DND-41 (cell line): ENCODE measurements at regions not wholly inside any gene's neighbourhood (a gene's known extent, or its start where the extent isn't known, plus 50 kb on each side); places are given as distances from the start of the nearest gene placed in this dataset.

Experiments
- ATAC-seq: fragments of 200-7000 bp; cut with Tn5 transposase; 3 replicates; pipeline ENCODE4 v1.9.1; 2021; ENCODE audit warnings: low read depth; ENCODE audit not compliant: insufficient read depth
- DNase-seq: peaks from one replicate; pipeline ENCODE4 v3.0.0-alpha.2; 2020
- H2AFZ ChIP-seq: 2 replicates; pipeline ENCODE4 v1.6.0; 2012; ENCODE audit warnings: low read depth, low read length
- H3K27ac ChIP-seq: 2 replicates; pipeline ENCODE4 v1.5.1; 2012; ENCODE audit warnings: low read length, inconsistent platforms
- H3K27me3 ChIP-seq: fragments of 200-600 bp; sonication (generic); 2 replicates; pipeline ENCODE4 v1.6.0; 2012; ENCODE audit warnings: low read length, mild to moderate bottlenecking, inconsistent platforms; ENCODE audit not compliant: insufficient read depth, poor library complexity
- H3K36me3 ChIP-seq: 2 replicates; pipeline ENCODE4 v1.5.1; 2012; ENCODE audit warnings: low read length, inconsistent platforms; ENCODE audit not compliant: insufficient read depth
- H3K4me1 ChIP-seq: 2 replicates; pipeline ENCODE4 v1.5.1; 2012; ENCODE audit warnings: mild to moderate bottlenecking, low read length; ENCODE audit not compliant: insufficient read depth
- H3K4me2 ChIP-seq: 2 replicates; pipeline ENCODE4 v1.6.0; 2012; ENCODE audit warnings: mild to moderate bottlenecking, moderate library complexity, low read length, inconsistent platforms; ENCODE audit not compliant: insufficient read depth
- H3K4me3 ChIP-seq, 2 experiments: fragments of 200-600 bp in 1 of 2; shearing (Covaris generic) in 1 of 2; 2 replicates each; pipeline ENCODE4 v1.5.1; 2012 to 2016; ENCODE audit warnings: inconsistent platforms in 2 of 2, low read length in 2 of 2, mild to moderate bottlenecking in 2 of 2, low read depth in 1 of 2, moderate library complexity in 1 of 2
- H3K79me2 ChIP-seq: 2 replicates; pipeline ENCODE4 v1.6.0; 2012; ENCODE audit warnings: low read length, inconsistent platforms; ENCODE audit not compliant: insufficient read depth
- H3K9ac ChIP-seq: 2 replicates; pipeline ENCODE4 v1.6.0; 2012; ENCODE audit warnings: low read depth, mild to moderate bottlenecking, inconsistent platforms, low read length, moderate library complexity
- H3K9me3 ChIP-seq: 2 replicates; pipeline ENCODE4 v1.5.1; 2012; ENCODE audit warnings: low read length, moderate library complexity, mild to moderate bottlenecking, inconsistent platforms; ENCODE audit not compliant: insufficient read depth, severe bottlenecking
- H4K20me1 ChIP-seq: 2 replicates; pipeline ENCODE4 v1.6.0; 2012; ENCODE audit warnings: low read length; ENCODE audit not compliant: insufficient read depth
- EZH2 ChIP-seq: IDR thresholded peaks from 3 replicates; pipeline ENCODE4 v1.6.1; 2012; ENCODE audit warnings: borderline replicate concordance, low read depth, mild to moderate bottlenecking, moderate library complexity, low read length, inconsistent platforms; ENCODE audit not compliant: severe bottlenecking
- TF ChIP-seq, protein P1 (sequence below): IDR thresholded peaks from 2 replicates; pipeline ENCODE4 v1.5.1; 2012; ENCODE audit warnings: borderline replicate concordance, low read length, moderate library complexity, mild to moderate bottlenecking; ENCODE audit not compliant: poor library complexity, severe bottlenecking; ENCODE audit errors: extremely low read depth

DNA sequence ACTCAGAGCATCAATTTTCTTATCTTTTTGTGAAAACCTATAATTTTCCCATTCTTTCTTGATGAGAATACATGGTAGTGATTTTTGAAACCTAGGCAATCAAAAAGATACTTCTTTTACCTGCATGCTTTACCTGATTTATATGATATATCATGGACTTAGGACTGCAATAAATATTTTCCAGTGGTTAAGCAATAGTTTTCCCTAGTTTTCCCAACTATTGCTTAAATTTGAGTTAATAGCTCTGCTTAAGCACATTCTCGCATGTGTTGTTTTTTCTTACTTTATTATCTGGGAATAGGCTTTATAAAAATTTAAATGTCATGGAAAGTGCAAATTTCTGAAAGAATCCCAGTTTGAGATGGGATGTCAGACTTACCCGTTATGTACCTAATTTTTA lies 465.1 kb upstream of the BCHE start:
- H3K4me1 ChIP-seq, result no peaks in the 10 kb centered on the region
- no peak overlapping the region for H3K4me3 ChIP-seq
- H3K79me2 ChIP-seq, result no peaks in the 10 kb centered on the region
- no peaks in the 10 kb centered on the region for H4K20me1 ChIP-seq
- ATAC-seq (no peak), DNase-seq (no peak)
- no peak overlapping the region for H3K4me2 ChIP-seq
- no peaks in the 10 kb centered on the region for H3K36me3 ChIP-seq
- TF ChIP-seq, protein P1, sequence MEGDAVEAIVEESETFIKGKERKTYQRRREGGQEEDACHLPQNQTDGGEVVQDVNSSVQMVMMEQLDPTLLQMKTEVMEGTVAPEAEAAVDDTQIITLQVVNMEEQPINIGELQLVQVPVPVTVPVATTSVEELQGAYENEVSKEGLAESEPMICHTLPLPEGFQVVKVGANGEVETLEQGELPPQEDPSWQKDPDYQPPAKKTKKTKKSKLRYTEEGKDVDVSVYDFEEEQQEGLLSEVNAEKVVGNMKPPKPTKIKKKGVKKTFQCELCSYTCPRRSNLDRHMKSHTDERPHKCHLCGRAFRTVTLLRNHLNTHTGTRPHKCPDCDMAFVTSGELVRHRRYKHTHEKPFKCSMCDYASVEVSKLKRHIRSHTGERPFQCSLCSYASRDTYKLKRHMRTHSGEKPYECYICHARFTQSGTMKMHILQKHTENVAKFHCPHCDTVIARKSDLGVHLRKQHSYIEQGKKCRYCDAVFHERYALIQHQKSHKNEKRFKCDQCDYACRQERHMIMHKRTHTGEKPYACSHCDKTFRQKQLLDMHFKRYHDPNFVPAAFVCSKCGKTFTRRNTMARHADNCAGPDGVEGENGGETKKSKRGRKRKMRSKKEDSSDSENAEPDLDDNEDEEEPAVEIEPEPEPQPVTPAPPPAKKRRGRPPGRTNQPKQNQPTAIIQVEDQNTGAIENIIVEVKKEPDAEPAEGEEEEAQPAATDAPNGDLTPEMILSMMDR, result no peak
- no peak for TF ChIP-seq EZH2
- H3K27me3 ChIP-seq, result no peaks in the 10 kb centered on the region
- no peak overlapping the region for H3K9ac ChIP-seq
- H2AFZ ChIP-seq, result no peak overlapping the region
- no peak overlapping the region for H3K27ac ChIP-seq
- no peaks in the 10 kb centered on the region for H3K9me3 ChIP-seq

GRCh38 chr3:166296179-166296783 lies 459.1 kb upstream of the BCHE start:
- Histone ChIP-seq H3K27ac (no peak overlapping the region), H3K4me2 (no peak overlapping the region), H3K36me3 (no peaks in the 10 kb centered on the region), H3K27me3 (no peaks in the 10 kb centered on the region), H3K4me1 (no peaks in the 10 kb centered on the region), H3K79me2 (no peaks in the 10 kb centered on the region), H3K9me3 (no peaks in the 10 kb centered on the region), H3K9ac (no peak overlapping the region), H4K20me1 (no peaks in the 10 kb centered on the region), H2AFZ (no peak overlapping the region), H3K4me3 (no peak overlapping the region)
- DNase-seq (no peak), ATAC-seq (no peak)
- TF ChIP-seq EZH2, result no peak
- TF ChIP-seq, protein P1, result no peak

DNA sequence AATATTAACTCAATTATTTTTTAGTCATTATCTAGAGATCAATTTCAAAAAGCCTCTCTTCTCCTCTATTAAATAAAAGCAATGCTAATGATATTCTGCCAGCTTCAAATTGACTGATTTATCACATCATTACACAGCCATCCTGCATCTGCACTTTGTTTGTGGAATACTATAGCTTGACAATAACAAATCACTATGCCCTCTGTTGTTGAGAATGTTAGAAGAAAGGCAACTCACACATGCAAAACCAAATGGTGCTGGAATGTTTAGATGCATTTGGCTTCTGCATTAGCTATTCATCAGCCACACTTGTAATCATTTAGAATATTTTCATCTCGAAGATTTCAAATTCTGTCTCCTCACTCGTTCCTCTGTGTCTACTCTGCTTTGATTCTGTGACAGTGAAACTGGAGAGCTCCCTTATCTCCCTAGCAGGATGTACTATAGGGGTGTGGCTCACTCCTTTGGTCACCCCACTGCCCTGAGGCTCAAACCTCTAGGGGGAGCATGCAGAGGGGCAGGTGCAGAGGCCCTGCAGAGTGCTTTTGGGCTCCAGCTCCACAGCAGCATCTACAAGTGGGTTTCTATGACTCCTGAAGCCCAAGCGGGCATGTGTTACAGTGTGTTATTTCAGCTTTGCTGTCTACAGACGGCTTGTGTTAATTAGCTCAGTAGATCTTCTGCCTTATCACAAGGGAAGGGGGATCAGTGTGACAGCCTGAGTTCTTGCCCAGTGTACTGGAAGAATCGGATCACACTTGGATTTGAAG lies 454.1 kb upstream of the BCHE start:
- no peak for TF ChIP-seq EZH2
- TF ChIP-seq, protein P1, result no peak
- no peaks in the 10 kb centered on the region for H3K4me1 ChIP-seq
- H3K79me2 ChIP-seq, result no peaks in the 10 kb centered on the region
- no peaks in the 10 kb centered on the region for H4K20me1 ChIP-seq
- no peak overlapping the region for H3K4me3 ChIP-seq
- no peaks in the 10 kb centered on the region for H3K36me3 ChIP-seq
- no peak overlapping the region for H3K9ac ChIP-seq
- no peaks in the 10 kb centered on the region for H3K9me3 ChIP-seq
- no peaks in the 10 kb centered on the region for H3K27me3 ChIP-seq
- no peak overlapping the region for H2AFZ ChIP-seq
- H3K4me2 ChIP-seq, result no peak overlapping the region
- no peak overlapping the region for H3K27ac ChIP-seq
- no peak for ATAC-seq
- no peak for DNase-seq
